H9 (cell line): ENCODE measurements at regions not wholly inside any gene's neighbourhood (a gene's known extent, or its start where the extent isn't known, plus 50 kb on each side); places are given as distances from the start of the nearest gene placed in this dataset.

Source experiments
- DNase-seq: peaks from one replicate; pipeline ENCODE4 v3.0.0-alpha.2; 2017
- H2AFZ ChIP-seq: one replicate; pipeline ENCODE4 v1.6.1; 2013; ENCODE audit warnings: mild to moderate bottlenecking, low read length, control low read depth, moderate library complexity
- H2AK5ac ChIP-seq: 2 replicates; pipeline ENCODE4 v1.6.1; 2013; ENCODE audit warnings: low read length, control low read depth, mixed read lengths; ENCODE audit not compliant: insufficient read length
- H2BK120ac ChIP-seq: one replicate; pipeline ENCODE4 v1.6.1; 2013; ENCODE audit warnings: low read depth, mild to moderate bottlenecking, low read length, control low read depth, inconsistent platforms; ENCODE audit not compliant: poor library complexity, severe bottlenecking
- H2BK12ac ChIP-seq: 2 replicates; pipeline ENCODE4 v1.6.1; 2013; ENCODE audit warnings: low read length, control low read depth, mixed read lengths, low read depth; ENCODE audit not compliant: insufficient read length
- H2BK15ac ChIP-seq: 2 replicates; pipeline ENCODE4 v1.6.1; 2013; ENCODE audit warnings: low read depth, low read length, control low read depth
- H2BK20ac ChIP-seq: one replicate; pipeline ENCODE4 v1.6.1; 2013; ENCODE audit warnings: low read depth, mild to moderate bottlenecking, low read length, control low read depth, inconsistent platforms; ENCODE audit not compliant: poor library complexity, severe bottlenecking
- H2BK5ac ChIP-seq: 2 replicates; pipeline ENCODE4 v1.6.1; 2013; ENCODE audit warnings: low read length, control low read depth, mixed read lengths; ENCODE audit not compliant: insufficient read length
- H3K14ac ChIP-seq: 2 replicates; pipeline ENCODE4 v1.6.1; 2013; ENCODE audit warnings: low read length, control low read depth; ENCODE audit not compliant: insufficient read depth
- H3K18ac ChIP-seq: 2 replicates; pipeline ENCODE4 v1.6.1; 2013; ENCODE audit warnings: low read depth, mild to moderate bottlenecking, mixed read lengths, low read length, control low read depth; ENCODE audit not compliant: insufficient read length
- H3K23ac ChIP-seq: 2 replicates; pipeline ENCODE4 v1.6.1; 2013; ENCODE audit warnings: low read length, control low read depth, mixed read lengths, low read depth; ENCODE audit not compliant: insufficient read length
- H3K23me2 ChIP-seq: 2 replicates; pipeline ENCODE4 v1.6.1; 2013; ENCODE audit warnings: low read depth, mild to moderate bottlenecking, mixed read lengths, low read length, control low read depth; ENCODE audit not compliant: insufficient read length, poor library complexity, severe bottlenecking
- H3K27ac ChIP-seq: 2 replicates; pipeline ENCODE4 v1.5.1; 2013; ENCODE audit warnings: low read length, control low read depth, mixed read lengths, low read depth; ENCODE audit not compliant: insufficient read length
- H3K27me3 ChIP-seq: 2 replicates; pipeline ENCODE4 v1.6.1; 2013; ENCODE audit warnings: low read length, control low read depth, inconsistent platforms; ENCODE audit not compliant: insufficient read depth
- H3K4ac ChIP-seq: 2 replicates; pipeline ENCODE4 v1.6.1; 2013; ENCODE audit warnings: low read depth, mild to moderate bottlenecking, control low read depth, inconsistent platforms, low read length, moderate library complexity
- H3K4me1 ChIP-seq: 2 replicates; pipeline ENCODE4 v1.6.1; 2013; ENCODE audit warnings: low read length, control low read depth, inconsistent platforms; ENCODE audit not compliant: insufficient read depth
- H3K4me2 ChIP-seq: 2 replicates; pipeline ENCODE4 v1.6.1; 2013; ENCODE audit warnings: low read length, control low read depth, mixed read lengths; ENCODE audit not compliant: insufficient read length, insufficient read depth
- H3K56ac ChIP-seq: 2 replicates; pipeline ENCODE4 v1.6.1; 2013; ENCODE audit warnings: low read depth, mild to moderate bottlenecking, mixed read lengths, low read length, control low read depth; ENCODE audit not compliant: insufficient read length
- H3K79me1 ChIP-seq: 2 replicates; pipeline ENCODE4 v1.6.1; 2013; ENCODE audit warnings: low read depth, mild to moderate bottlenecking, moderate library complexity, low read length, control low read depth, inconsistent platforms; ENCODE audit not compliant: insufficient read depth, poor library complexity, severe bottlenecking
- H3K79me2 ChIP-seq: 2 replicates; pipeline ENCODE4 v1.6.1; 2013; ENCODE audit warnings: low read length, control low read depth, inconsistent platforms; ENCODE audit not compliant: insufficient read depth
- H3K9ac ChIP-seq: 2 replicates; pipeline ENCODE4 v1.6.1; 2013; ENCODE audit warnings: low read length, control low read depth, mixed read lengths; ENCODE audit not compliant: insufficient read length; ENCODE audit errors: extremely low read depth
- H3K9me3 ChIP-seq: one replicate; pipeline ENCODE4 v1.6.1; 2013; ENCODE audit warnings: low read depth, low read length, inconsistent platforms; ENCODE audit not compliant: control insufficient read depth
- H3T11ph ChIP-seq: one replicate; pipeline ENCODE4 v1.6.1; 2013; ENCODE audit warnings: mild to moderate bottlenecking, low read length, control low read depth, inconsistent platforms
- H4K20me1 ChIP-seq: one replicate; pipeline ENCODE4 v1.6.1; 2013; ENCODE audit not compliant: control insufficient read depth, insufficient read length, insufficient read depth
- H4K5ac ChIP-seq: 2 replicates; pipeline ENCODE4 v1.6.1; 2013; ENCODE audit warnings: low read depth, mild to moderate bottlenecking, mixed read lengths, low read length, control low read depth; ENCODE audit not compliant: insufficient read length
- H4K8ac ChIP-seq: replicated peaks from 2 replicates; pipeline ENCODE4 v1.6.1; 2013; ENCODE audit warnings: low read length, control low read depth, mixed read lengths, low read depth; ENCODE audit not compliant: insufficient read length
- H4K91ac ChIP-seq: 2 replicates; pipeline ENCODE4 v1.6.1; 2013; ENCODE audit warnings: low read depth, mild to moderate bottlenecking, moderate library complexity, mixed read lengths, low read length, control low read depth; ENCODE audit not compliant: insufficient read length
- H3K27ac Mint-ChIP-seq, 3 experiments: 2 replicates in 2 of 3; 3 replicates in 1 of 3; pipeline ENCODE4 v1.8.0; 2020 to 2021; ENCODE audit warnings: mixed read lengths in 3 of 3, mild to moderate bottlenecking in 1 of 3, moderate library complexity in 1 of 3
- H3K27me3 Mint-ChIP-seq: 2 replicates; pipeline ENCODE4 v1.8.0; 2021; ENCODE audit warnings: low read depth, mild to moderate bottlenecking, moderate library complexity, mixed read lengths
- H3K36me3 Mint-ChIP-seq, 3 experiments: 2 replicates in 2 of 3; 3 replicates in 1 of 3; pipeline ENCODE4 v1.8.0; 2020 to 2021; ENCODE audit warnings: low read depth in 3 of 3, mixed read lengths in 3 of 3; ENCODE audit not compliant: insufficient read depth in 1 of 3
- H3K4me1 Mint-ChIP-seq, 2 experiments: 2 replicates each; pipeline ENCODE4 v1.8.0; 2020; ENCODE audit warnings: mixed read lengths in 2 of 2
- H3K4me3 Mint-ChIP-seq, 2 experiments: 2 replicates in 1 of 2; 3 replicates in 1 of 2; pipeline ENCODE4 v1.8.0; 2020 to 2021; ENCODE audit warnings: mild to moderate bottlenecking in 2 of 2, mixed read lengths in 2 of 2, moderate library complexity in 1 of 2
- H3K9me3 Mint-ChIP-seq, 2 experiments: 2 replicates in 1 of 2; 3 replicates in 1 of 2; pipeline ENCODE4 v1.8.0; 2020; ENCODE audit warnings: mild to moderate bottlenecking in 2 of 2, mixed read lengths in 2 of 2, moderate library complexity in 1 of 2
- CTCF ChIP-seq: fragments of 200-600 bp; sonication (generic); conservative IDR thresholded peaks from 3 replicates; pipeline ENCODE4 v1.8.0; 2021; ENCODE audit warnings: antibody characterized with exemption, mild to moderate bottlenecking
- WGBS: extraction: QIAGEN DNeasy Blood & Tissue Kit; methylation state at CpG from one replicate; pipeline ENCODE4 v1.1.7; 2013; ENCODE audit warnings: missing lambda C conversion rate, low lambda C conversion rate, mixed read lengths; ENCODE audit not compliant: insufficient read length; ENCODE audit errors: extremely low coverage; 5-methylcytosine and 5-hydroxymethylcytosine counted together

GRCh38 chr1:4137621-4138415 is 237.7 kb upstream of the C1orf174 start:
- Histone ChIP-seq H3K4ac (no peak overlapping the region), H3K9ac (no peak overlapping the region), H3K27ac (no peak overlapping the region), H2BK12ac (no peak overlapping the region), H3K18ac (no peak overlapping the region), H2BK5ac (no peak overlapping the region), H4K91ac (no peak overlapping the region), H3K79me1 (no peaks in the 10 kb centered on the region), H4K8ac (no peak overlapping the region), H3K79me2 (no peaks in the 10 kb centered on the region), H2BK120ac (no peak overlapping the region), H3K23ac (no peak overlapping the region), H3K9me3 (no peaks in the 10 kb centered on the region), H2BK15ac (no peak overlapping the region), H3K4me2 (no peak overlapping the region), H3K27me3 (no peaks in the 10 kb centered on the region), H3K4me1 (no peaks in the 10 kb centered on the region), H2BK20ac (no peak overlapping the region), H3K56ac (no peak overlapping the region), H2AK5ac (no peak overlapping the region), H2AFZ (no peak overlapping the region), H3K23me2 (no peaks in the 10 kb centered on the region), H3K14ac (peak overlapping the region; percentile 12; the same call in 1 of the 2 replicates), H3T11ph (no peak overlapping the region), H4K5ac (no peak overlapping the region), H4K20me1 (no peaks in the 10 kb centered on the region)
- TF ChIP-seq CTCF: no peak
- no CpG with 5 or more reads among the region's 14 CpGs for WGBS
- no peak for DNase-seq
- Mint-ChIP-seq H3K27me3 (peaks cover 6% of the 10 kb centered on the region; the same call in 1 of the 2 replicates), H3K27ac (peak overlapping the region in 2 of 3 experiments; percentile 32 to 75; a peak in 3 of 7 replicates), H3K9me3 (peaks cover 4 to 8% of the 10 kb centered on the region in 2 experiments; a peak in 4 of 5 replicates), H3K4me1 (peaks cover 19 to 20% of the 10 kb centered on the region in 2 experiments), H3K36me3 (peaks cover 0 to 2% (median 0%) of the 10 kb centered on the region in 3 experiments; a peak in 2 of 7 replicates), H3K4me3 (no peak overlapping the region)
